Panc1 (cell line): ENCODE measurements at regions not wholly inside any gene's neighbourhood (a gene's known extent, or its start where the extent isn't known, plus 50 kb on each side); places are given as distances from the start of the nearest gene placed in this dataset.

ENCODE experiments used
- SIN3A ChIP-seq: IDR thresholded peaks from 2 replicates; pipeline ENCODE4 v1.6.1; 2012; ENCODE audit warnings: low read depth, mild to moderate bottlenecking, low read length, moderate library complexity, borderline replicate concordance; ENCODE audit not compliant: insufficient read depth
- TF ChIP-seq, protein P1 (sequence below): fragments of 450-650 bp; IDR thresholded peaks from 2 replicates; pipeline ENCODE4 v1.5.1; 2017; ENCODE audit warnings: mild to moderate bottlenecking

DNA sequence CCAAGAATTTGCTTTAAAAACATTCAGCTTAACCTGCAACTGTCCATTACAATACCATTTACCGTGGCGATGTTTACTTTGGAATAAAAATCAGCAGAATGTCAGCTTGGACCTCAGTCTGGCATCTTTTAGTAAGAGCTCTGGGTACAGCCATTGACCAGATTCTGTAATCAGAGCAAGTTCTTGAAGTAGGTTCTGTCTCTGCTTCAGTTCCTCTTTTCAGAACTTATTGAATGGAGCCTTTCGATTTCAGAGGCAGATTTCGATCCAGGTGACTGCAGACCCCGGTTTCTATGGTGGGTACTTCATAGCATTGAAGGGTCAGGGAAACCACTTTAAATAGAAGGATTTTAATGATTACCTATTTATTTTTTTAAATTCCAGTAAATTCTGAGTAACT, 53.4 kb upstream of the SV2C start:
- TF ChIP-seq, protein P1, sequence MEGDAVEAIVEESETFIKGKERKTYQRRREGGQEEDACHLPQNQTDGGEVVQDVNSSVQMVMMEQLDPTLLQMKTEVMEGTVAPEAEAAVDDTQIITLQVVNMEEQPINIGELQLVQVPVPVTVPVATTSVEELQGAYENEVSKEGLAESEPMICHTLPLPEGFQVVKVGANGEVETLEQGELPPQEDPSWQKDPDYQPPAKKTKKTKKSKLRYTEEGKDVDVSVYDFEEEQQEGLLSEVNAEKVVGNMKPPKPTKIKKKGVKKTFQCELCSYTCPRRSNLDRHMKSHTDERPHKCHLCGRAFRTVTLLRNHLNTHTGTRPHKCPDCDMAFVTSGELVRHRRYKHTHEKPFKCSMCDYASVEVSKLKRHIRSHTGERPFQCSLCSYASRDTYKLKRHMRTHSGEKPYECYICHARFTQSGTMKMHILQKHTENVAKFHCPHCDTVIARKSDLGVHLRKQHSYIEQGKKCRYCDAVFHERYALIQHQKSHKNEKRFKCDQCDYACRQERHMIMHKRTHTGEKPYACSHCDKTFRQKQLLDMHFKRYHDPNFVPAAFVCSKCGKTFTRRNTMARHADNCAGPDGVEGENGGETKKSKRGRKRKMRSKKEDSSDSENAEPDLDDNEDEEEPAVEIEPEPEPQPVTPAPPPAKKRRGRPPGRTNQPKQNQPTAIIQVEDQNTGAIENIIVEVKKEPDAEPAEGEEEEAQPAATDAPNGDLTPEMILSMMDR = no peak
- no peak for TF ChIP-seq SIN3A
